K562 (cell line): ENCODE measurements at regions not wholly inside any gene's neighbourhood (a gene's known extent, or its start where the extent isn't known, plus 50 kb on each side); places are given as distances from the start of the nearest gene placed in this dataset.

Experiments
- AFF4 ChIP-seq: sonication (generic); formaldehyde crosslinking; IDR thresholded peaks from 2 replicates; pipeline ENCODE4 v1.8.0; 2023; ENCODE audit warnings: mild to moderate bottlenecking, missing genetic modification reagents
- CEBPB ChIP-seq: fragments of 450-650 bp; IDR thresholded peaks from 2 replicates; pipeline ENCODE4 v1.6.1; 2016; ENCODE audit warnings: missing genetic modification characterization, missing compliant biosample characterization
- ETS2 ChIP-seq: IDR thresholded peaks from 2 replicates; pipeline ENCODE4 v1.6.1; 2016; ENCODE audit warnings: borderline replicate concordance, missing genetic modification characterization, mild to moderate bottlenecking, moderate library complexity, missing compliant biosample characterization; ENCODE audit not compliant: poor library complexity, severe bottlenecking
- ETV6 ChIP-seq, 3 experiments: fragments of 150-350 bp in 1 of 3; sonication (generic) in 1 of 3; formaldehyde crosslinking in 1 of 3; IDR thresholded peaks; 2 replicates each; pipeline versions ENCODE4 v1.6.1 to v1.8.0; 2014 to 2022; ENCODE audit warnings: borderline replicate concordance in 2 of 3, low read depth in 2 of 3, antibody characterized with exemption in 1 of 3, low read length in 1 of 3, mild to moderate bottlenecking in 1 of 3, missing genetic modification reagents in 1 of 3
- FOXP1 ChIP-seq: sonication (generic); formaldehyde crosslinking; IDR thresholded peaks from 2 replicates; pipeline ENCODE4 v1.8.0; 2022; ENCODE audit warnings: mild to moderate bottlenecking, missing genetic modification reagents
- HES1 ChIP-seq: fragments of 450-650 bp; IDR thresholded peaks from 2 replicates; pipeline ENCODE4 v1.6.1; 2016; ENCODE audit warnings: low read depth, mild to moderate bottlenecking, moderate library complexity
- HNRNPK ChIP-seq: fragments of 200-400 bp; formaldehyde crosslinking; IDR thresholded peaks from one replicate; pipeline ENCODE4 v1.6.1; 2018; ENCODE audit warnings: mild to moderate bottlenecking, low read depth, low read length; ENCODE audit not compliant: poor library complexity, severe bottlenecking
- REST ChIP-seq, 2 experiments: fragments of 450-650 bp; formaldehyde crosslinking in 1 of 2; IDR thresholded peaks; 2 replicates each; pipeline versions ENCODE4 v1.4.0 to v1.6.1; 2014 to 2020; ENCODE audit warnings: mild to moderate bottlenecking in 2 of 2, borderline replicate concordance in 1 of 2, low read depth in 1 of 2
- SMAD3 ChIP-seq: fragments of 450-650 bp; formaldehyde crosslinking; conservative IDR thresholded peaks from 2 replicates; pipeline ENCODE4 v1.4.0; 2020; ENCODE audit warnings: mild to moderate bottlenecking
- ZKSCAN1 ChIP-seq: fragments of 150-350 bp; IDR thresholded peaks from 2 replicates; pipeline ENCODE4 v1.6.1; 2016; ENCODE audit warnings: low read depth, low read length
- ZNF124 ChIP-seq: sonication (generic); formaldehyde crosslinking; IDR thresholded peaks from 2 replicates; pipeline ENCODE4 v1.8.1; 2022; ENCODE audit warnings: missing genetic modification reagents
- ZNF175 ChIP-seq: fragments of 200-800 bp; sonication (Bioruptor generic); IDR thresholded peaks from 2 replicates; pipeline ENCODE4 v1.6.1; 2016; ENCODE audit warnings: low read depth, mild to moderate bottlenecking, missing genetic modification characterization, missing compliant biosample characterization
- ZNF239 ChIP-seq: fragments of 250-450 bp; sonication (Bioruptor Pico); IDR thresholded peaks from 2 replicates; pipeline ENCODE4 v1.4.0; 2020; ENCODE audit warnings: mild to moderate bottlenecking

GRCh38 chr6:28809947-28810658, 113.7 kb downstream of the TRIM27 start (continued):
- TF ChIP-seq ETS2 (tag) (no peak), HNRNPK (no peak), HES1 (no peak), ETV6 (IDR thresholded peaks at IDR 0.05; ENCODE audit: borderline replicate concordance in 1 of 2, low read depth in 2 of 2, low read length in 1 of 2) (no peak), ETV6 (CRISPR knock-in tag; IDR thresholded peaks at IDR 0.05; ENCODE audit: borderline replicate concordance) (no peak), ZNF239 (CRISPR knock-in tag) (no peak), REST (IDR thresholded peaks at IDR 0.05; ENCODE audit: borderline replicate concordance) (peak; percentile 62; the same call in 1 of the 2 replicates), REST (CRISPR knock-in tag; IDR thresholded peaks at IDR 0.05; ENCODE audit: low read depth) (no peak), SMAD3 (CRISPR knock-in tag) (no peak), AFF4 (no peak), ZNF124 (CRISPR knock-in tag) (no peak), FOXP1 (CRISPR knock-in tag) (0 out of 2 replicates have a peak, but pooled peaks have one; percentile 20), ZNF175 (CRISPR knock-in tag) (no peak), CEBPB (tag) (no peak), ZKSCAN1 (no peak)
